Stimulated activated CD4-positive, alpha-beta T cell treated with anti-CD3 and anti-CD28 coated beads, TNF-alpha, amount 100 ng/mL, for 48 hours (primary cell): ENCODE measurements at regions not wholly inside any gene's neighbourhood (a gene's known extent, or its start where the extent isn't known, plus 50 kb on each side); places are given as distances from the start of the nearest gene placed in this dataset.
"Not testable (repeated sequence)": the region's sequence is repeated elsewhere in the genome, so short reads cannot be mapped to it uniquely, and the experiment has no call there.

Source experiments
- DNase-seq, 3 donors: peaks; one replicate each; pipeline ENCODE4 v3.0.0-alpha.2; 2020; ENCODE audit warnings: low read depth in 3 of 3

- DNase-seq = no peak
Observed at GRCh38 chr3:124043023-124043422, 51.1 kb upstream of the ROPN1 start.

GRCh38 chr3:124044956-124045355, 53.0 kb upstream of the ROPN1 start:
- no peak for DNase-seq

GRCh38 chr3:124048967-124049798, 57.3 kb upstream of the ROPN1 start:
- DNase-seq = no peak

GRCh38 chr3:124051636-124052035, 59.7 kb upstream of the ROPN1 start:
- no peak for DNase-seq

GRCh38 chr3:124053871-124054270, 61.9 kb upstream of the ROPN1 start:
- no peak for DNase-seq

- DNase-seq = no peak
Observed at GRCh38 chr3:124056846-124057245, 64.9 kb upstream of the ROPN1 start.

GRCh38 chr3:124057420-124057819, 65.5 kb upstream of the ROPN1 start:
- no peak for DNase-seq

GRCh38 chr3:124059580-124059979, 67.7 kb upstream of the ROPN1 start:
- DNase-seq = no peak

GRCh38 chr3:124063197-124063909, 71.4 kb upstream of the ROPN1 start:
- DNase-seq = no peak

GRCh38 chr3:124064050-124064449, 72.1 kb upstream of the ROPN1 start:
- no peak for DNase-seq

- not testable (repeated sequence) for DNase-seq
Observed at GRCh38 chr3:124066543-124066942, 74.6 kb upstream of the ROPN1 start.

GRCh38 chr3:124069706-124070105, 77.8 kb upstream of the ROPN1 start:
- DNase-seq = not testable (repeated sequence)

GRCh38 chr3:124075090-124075489, 83.2 kb upstream of the ROPN1 start:
- DNase-seq = not testable (repeated sequence)

- no peak for DNase-seq
Observed at GRCh38 chr3:124075753-124076152, 83.8 kb upstream of the ROPN1 start.

- no peak for DNase-seq
Observed at GRCh38 chr3:124076235-124076634, 84.3 kb upstream of the ROPN1 start.

- peak in 1 of 3 donors; percentile 11 for DNase-seq
Observed at GRCh38 chr3:124078953-124079911, 87.3 kb upstream of the ROPN1 start.

GRCh38 chr3:124079912-124080276, 88.0 kb upstream of the ROPN1 start:
- DNase-seq = no peak

- no peak for DNase-seq
Observed at GRCh38 chr3:124082343-124082742, 90.4 kb upstream of the ROPN1 start.

- DNase-seq = no peak
Observed at GRCh38 chr3:124084022-124084881, 92.3 kb upstream of the ROPN1 start.

- DNase-seq = no peak
Observed at GRCh38 chr3:124088801-124089200, 96.9 kb upstream of the ROPN1 start.

GRCh38 chr3:124089214-124089613, 97.3 kb upstream of the ROPN1 start:
- no peak for DNase-seq
